H9 (cell line): ENCODE measurements at regions not wholly inside any gene's neighbourhood (a gene's known extent, or its start where the extent isn't known, plus 50 kb on each side); places are given as distances from the start of the nearest gene placed in this dataset.
"Not testable (repeated sequence)": the region's sequence is repeated elsewhere in the genome, so short reads cannot be mapped to it uniquely, and the experiment has no call there.

ENCODE experiments used
- DNase-seq: peaks from one replicate; pipeline ENCODE4 v3.0.0-alpha.2; 2017
- H2AFZ ChIP-seq: one replicate; pipeline ENCODE4 v1.6.1; 2013; ENCODE audit warnings: mild to moderate bottlenecking, low read length, control low read depth, moderate library complexity
- H2AK5ac ChIP-seq: 2 replicates; pipeline ENCODE4 v1.6.1; 2013; ENCODE audit warnings: low read length, control low read depth, mixed read lengths; ENCODE audit not compliant: insufficient read length
- H2BK120ac ChIP-seq: one replicate; pipeline ENCODE4 v1.6.1; 2013; ENCODE audit warnings: low read depth, mild to moderate bottlenecking, low read length, control low read depth, inconsistent platforms; ENCODE audit not compliant: poor library complexity, severe bottlenecking
- H2BK12ac ChIP-seq: 2 replicates; pipeline ENCODE4 v1.6.1; 2013; ENCODE audit warnings: low read length, control low read depth, mixed read lengths, low read depth; ENCODE audit not compliant: insufficient read length
- H2BK15ac ChIP-seq: 2 replicates; pipeline ENCODE4 v1.6.1; 2013; ENCODE audit warnings: low read depth, low read length, control low read depth
- H2BK20ac ChIP-seq: one replicate; pipeline ENCODE4 v1.6.1; 2013; ENCODE audit warnings: low read depth, mild to moderate bottlenecking, low read length, control low read depth, inconsistent platforms; ENCODE audit not compliant: poor library complexity, severe bottlenecking
- H2BK5ac ChIP-seq: 2 replicates; pipeline ENCODE4 v1.6.1; 2013; ENCODE audit warnings: low read length, control low read depth, mixed read lengths; ENCODE audit not compliant: insufficient read length
- H3K14ac ChIP-seq: 2 replicates; pipeline ENCODE4 v1.6.1; 2013; ENCODE audit warnings: low read length, control low read depth; ENCODE audit not compliant: insufficient read depth
- H3K18ac ChIP-seq: 2 replicates; pipeline ENCODE4 v1.6.1; 2013; ENCODE audit warnings: low read depth, mild to moderate bottlenecking, mixed read lengths, low read length, control low read depth; ENCODE audit not compliant: insufficient read length
- H3K23ac ChIP-seq: 2 replicates; pipeline ENCODE4 v1.6.1; 2013; ENCODE audit warnings: low read length, control low read depth, mixed read lengths, low read depth; ENCODE audit not compliant: insufficient read length
- H3K23me2 ChIP-seq: 2 replicates; pipeline ENCODE4 v1.6.1; 2013; ENCODE audit warnings: low read depth, mild to moderate bottlenecking, mixed read lengths, low read length, control low read depth; ENCODE audit not compliant: insufficient read length, poor library complexity, severe bottlenecking
- H3K27ac ChIP-seq: 2 replicates; pipeline ENCODE4 v1.5.1; 2013; ENCODE audit warnings: low read length, control low read depth, mixed read lengths, low read depth; ENCODE audit not compliant: insufficient read length
- H3K27me3 ChIP-seq: 2 replicates; pipeline ENCODE4 v1.6.1; 2013; ENCODE audit warnings: low read length, control low read depth, inconsistent platforms; ENCODE audit not compliant: insufficient read depth
- H3K4ac ChIP-seq: 2 replicates; pipeline ENCODE4 v1.6.1; 2013; ENCODE audit warnings: low read depth, mild to moderate bottlenecking, control low read depth, inconsistent platforms, low read length, moderate library complexity
- H3K4me1 ChIP-seq: 2 replicates; pipeline ENCODE4 v1.6.1; 2013; ENCODE audit warnings: low read length, control low read depth, inconsistent platforms; ENCODE audit not compliant: insufficient read depth
- H3K4me2 ChIP-seq: 2 replicates; pipeline ENCODE4 v1.6.1; 2013; ENCODE audit warnings: low read length, control low read depth, mixed read lengths; ENCODE audit not compliant: insufficient read length, insufficient read depth
- H3K56ac ChIP-seq: 2 replicates; pipeline ENCODE4 v1.6.1; 2013; ENCODE audit warnings: low read depth, mild to moderate bottlenecking, mixed read lengths, low read length, control low read depth; ENCODE audit not compliant: insufficient read length
- H3K79me1 ChIP-seq: 2 replicates; pipeline ENCODE4 v1.6.1; 2013; ENCODE audit warnings: low read depth, mild to moderate bottlenecking, moderate library complexity, low read length, control low read depth, inconsistent platforms; ENCODE audit not compliant: insufficient read depth, poor library complexity, severe bottlenecking
- H3K79me2 ChIP-seq: 2 replicates; pipeline ENCODE4 v1.6.1; 2013; ENCODE audit warnings: low read length, control low read depth, inconsistent platforms; ENCODE audit not compliant: insufficient read depth
- H3K9ac ChIP-seq: 2 replicates; pipeline ENCODE4 v1.6.1; 2013; ENCODE audit warnings: low read length, control low read depth, mixed read lengths; ENCODE audit not compliant: insufficient read length; ENCODE audit errors: extremely low read depth
- H3K9me3 ChIP-seq: one replicate; pipeline ENCODE4 v1.6.1; 2013; ENCODE audit warnings: low read depth, low read length, inconsistent platforms; ENCODE audit not compliant: control insufficient read depth
- H3T11ph ChIP-seq: one replicate; pipeline ENCODE4 v1.6.1; 2013; ENCODE audit warnings: mild to moderate bottlenecking, low read length, control low read depth, inconsistent platforms
- H4K20me1 ChIP-seq: one replicate; pipeline ENCODE4 v1.6.1; 2013; ENCODE audit not compliant: control insufficient read depth, insufficient read length, insufficient read depth
- H4K5ac ChIP-seq: 2 replicates; pipeline ENCODE4 v1.6.1; 2013; ENCODE audit warnings: low read depth, mild to moderate bottlenecking, mixed read lengths, low read length, control low read depth; ENCODE audit not compliant: insufficient read length
- H4K8ac ChIP-seq: replicated peaks from 2 replicates; pipeline ENCODE4 v1.6.1; 2013; ENCODE audit warnings: low read length, control low read depth, mixed read lengths, low read depth; ENCODE audit not compliant: insufficient read length
- H4K91ac ChIP-seq: 2 replicates; pipeline ENCODE4 v1.6.1; 2013; ENCODE audit warnings: low read depth, mild to moderate bottlenecking, moderate library complexity, mixed read lengths, low read length, control low read depth; ENCODE audit not compliant: insufficient read length
- H3K27ac Mint-ChIP-seq, 3 experiments: 2 replicates in 2 of 3; 3 replicates in 1 of 3; pipeline ENCODE4 v1.8.0; 2020 to 2021; ENCODE audit warnings: mixed read lengths in 3 of 3, mild to moderate bottlenecking in 1 of 3, moderate library complexity in 1 of 3
- H3K27me3 Mint-ChIP-seq: 2 replicates; pipeline ENCODE4 v1.8.0; 2021; ENCODE audit warnings: low read depth, mild to moderate bottlenecking, moderate library complexity, mixed read lengths
- H3K36me3 Mint-ChIP-seq, 3 experiments: 2 replicates in 2 of 3; 3 replicates in 1 of 3; pipeline ENCODE4 v1.8.0; 2020 to 2021; ENCODE audit warnings: low read depth in 3 of 3, mixed read lengths in 3 of 3; ENCODE audit not compliant: insufficient read depth in 1 of 3
- H3K4me1 Mint-ChIP-seq, 2 experiments: 2 replicates each; pipeline ENCODE4 v1.8.0; 2020; ENCODE audit warnings: mixed read lengths in 2 of 2
- H3K4me3 Mint-ChIP-seq, 2 experiments: 2 replicates in 1 of 2; 3 replicates in 1 of 2; pipeline ENCODE4 v1.8.0; 2020 to 2021; ENCODE audit warnings: mild to moderate bottlenecking in 2 of 2, mixed read lengths in 2 of 2, moderate library complexity in 1 of 2
- H3K9me3 Mint-ChIP-seq, 2 experiments: 2 replicates in 1 of 2; 3 replicates in 1 of 2; pipeline ENCODE4 v1.8.0; 2020; ENCODE audit warnings: mild to moderate bottlenecking in 2 of 2, mixed read lengths in 2 of 2, moderate library complexity in 1 of 2
- WGBS: extraction: QIAGEN DNeasy Blood & Tissue Kit; methylation state at CpG from one replicate; pipeline ENCODE4 v1.1.7; 2013; ENCODE audit warnings: missing lambda C conversion rate, low lambda C conversion rate, mixed read lengths; ENCODE audit not compliant: insufficient read length; ENCODE audit errors: extremely low coverage; 5-methylcytosine and 5-hydroxymethylcytosine counted together
- TF ChIP-seq, protein P1 (sequence below): fragments of 200-600 bp; sonication (generic); conservative IDR thresholded peaks from 3 replicates; pipeline ENCODE4 v1.8.0; 2021; ENCODE audit warnings: antibody characterized with exemption, mild to moderate bottlenecking

DNA sequence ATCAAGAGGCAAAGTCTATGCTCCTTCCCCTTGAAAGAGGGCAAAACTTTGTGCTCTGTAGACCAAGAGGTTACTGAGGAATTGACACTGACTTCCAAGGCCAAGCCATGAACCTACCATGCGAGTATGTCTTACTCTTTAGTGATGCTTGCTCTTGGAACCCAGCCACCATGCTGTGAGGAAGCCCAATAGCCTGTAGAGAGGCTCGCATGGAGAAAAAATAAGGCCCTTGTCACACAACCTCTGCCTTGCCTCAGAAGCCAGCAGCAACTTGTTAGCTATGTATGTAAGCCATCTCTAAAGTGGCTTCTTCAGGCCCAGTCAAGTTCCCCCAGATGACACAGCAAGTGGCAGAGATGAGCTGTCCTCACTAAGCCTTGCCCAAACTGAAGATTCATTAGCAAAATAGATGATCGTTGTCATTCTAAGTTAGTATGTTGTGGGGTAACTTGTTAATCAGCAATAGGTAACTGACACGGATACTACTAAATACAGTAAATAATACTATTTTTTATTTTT is 66.1 kb upstream of the RGPD5 start:
- Histone ChIP-seq H3K23me2 (no peaks in the 10 kb centered on the region), H3K79me2 (no peaks in the 10 kb centered on the region)

DNA sequence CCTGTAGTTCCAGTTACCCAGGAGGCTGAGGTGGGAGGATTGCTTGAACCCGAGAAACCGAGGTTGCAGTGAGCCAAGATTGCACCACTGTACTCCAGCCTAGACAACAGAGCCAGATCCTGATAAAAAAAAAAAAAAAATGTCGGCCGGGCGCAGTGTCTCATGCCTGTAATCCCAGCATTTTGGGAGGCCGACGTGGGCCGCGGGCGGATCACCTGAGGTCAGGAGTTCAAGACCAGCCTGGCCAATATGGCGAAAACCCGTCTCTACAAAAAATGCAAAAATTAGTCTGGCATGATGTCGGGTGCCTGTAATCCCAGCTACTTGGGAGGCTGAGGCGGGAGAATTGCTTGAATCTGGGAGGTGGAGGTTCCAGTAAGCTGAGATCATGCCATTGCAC is 60.4 kb upstream of the RGPD5 start:
- H3K27me3 ChIP-seq, H3K4me1 Mint-ChIP-seq, H3K79me1 ChIP-seq, H4K5ac ChIP-seq, H3K4me3 Mint-ChIP-seq, H3K56ac ChIP-seq, H3K27me3 Mint-ChIP-seq, H3K18ac ChIP-seq, H3K79me2 ChIP-seq, H3K23me2 ChIP-seq, H3K4me1 ChIP-seq, H4K20me1 ChIP-seq, H2BK12ac ChIP-seq, H3K36me3 Mint-ChIP-seq, H2BK5ac ChIP-seq, H2BK20ac ChIP-seq, H3K27ac Mint-ChIP-seq, H3T11ph ChIP-seq, H2BK120ac ChIP-seq, H3K14ac ChIP-seq, H3K9me3 Mint-ChIP-seq, H2AFZ ChIP-seq, H4K91ac ChIP-seq, H3K9ac ChIP-seq, H2AK5ac ChIP-seq, H3K27ac ChIP-seq, H2BK15ac ChIP-seq, H4K8ac ChIP-seq, H3K4me2 ChIP-seq, H3K9me3 ChIP-seq, H3K4ac ChIP-seq, DNase-seq, H3K23ac ChIP-seq: not testable (repeated sequence)
- WGBS, result no CpG with 5 or more reads among the region's 14 CpGs

More for the DNA sequence above, 66.1 kb upstream of the RGPD5 start:
- no peaks in the 10 kb centered on the region for H3K79me1 ChIP-seq
- no peak overlapping the region for H2AFZ ChIP-seq
- no peak overlapping the region for H2AK5ac ChIP-seq
- Mint-ChIP-seq H3K4me1 (peaks cover 6 to 7% of the 10 kb centered on the region in 2 experiments; a peak in 3 of 4 replicates), H3K27me3 (peaks cover 3% of the 10 kb centered on the region), H3K27ac (no peak overlapping the region; a peak in 1 of 7 replicates), H3K36me3 (no peaks in the 10 kb centered on the region; a peak in 1 of 7 replicates), H3K9me3 (peaks cover 2 to 4% of the 10 kb centered on the region in 2 experiments; a peak in 2 of 5 replicates), H3K4me3 (no peak overlapping the region)
- no peak overlapping the region for H2BK120ac ChIP-seq
- H2BK15ac ChIP-seq, result no peak overlapping the region
- H3K14ac ChIP-seq, result no peak overlapping the region
- no peak for DNase-seq
- no peak overlapping the region for H2BK12ac ChIP-seq
- TF ChIP-seq, protein P1, sequence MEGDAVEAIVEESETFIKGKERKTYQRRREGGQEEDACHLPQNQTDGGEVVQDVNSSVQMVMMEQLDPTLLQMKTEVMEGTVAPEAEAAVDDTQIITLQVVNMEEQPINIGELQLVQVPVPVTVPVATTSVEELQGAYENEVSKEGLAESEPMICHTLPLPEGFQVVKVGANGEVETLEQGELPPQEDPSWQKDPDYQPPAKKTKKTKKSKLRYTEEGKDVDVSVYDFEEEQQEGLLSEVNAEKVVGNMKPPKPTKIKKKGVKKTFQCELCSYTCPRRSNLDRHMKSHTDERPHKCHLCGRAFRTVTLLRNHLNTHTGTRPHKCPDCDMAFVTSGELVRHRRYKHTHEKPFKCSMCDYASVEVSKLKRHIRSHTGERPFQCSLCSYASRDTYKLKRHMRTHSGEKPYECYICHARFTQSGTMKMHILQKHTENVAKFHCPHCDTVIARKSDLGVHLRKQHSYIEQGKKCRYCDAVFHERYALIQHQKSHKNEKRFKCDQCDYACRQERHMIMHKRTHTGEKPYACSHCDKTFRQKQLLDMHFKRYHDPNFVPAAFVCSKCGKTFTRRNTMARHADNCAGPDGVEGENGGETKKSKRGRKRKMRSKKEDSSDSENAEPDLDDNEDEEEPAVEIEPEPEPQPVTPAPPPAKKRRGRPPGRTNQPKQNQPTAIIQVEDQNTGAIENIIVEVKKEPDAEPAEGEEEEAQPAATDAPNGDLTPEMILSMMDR, result no peak
- no peak overlapping the region for H3K9ac ChIP-seq
- H3K23ac ChIP-seq, result no peak overlapping the region
- H4K5ac ChIP-seq, result no peak overlapping the region
- WGBS, result no CpG with 5 or more reads among the region's 4 CpGs
- H3T11ph ChIP-seq, result no peak overlapping the region
- no peak overlapping the region for H2BK5ac ChIP-seq
- H3K27me3 ChIP-seq, result no peaks in the 10 kb centered on the region
- H3K18ac ChIP-seq, result no peak overlapping the region
- no peak overlapping the region for H3K4me2 ChIP-seq
- H4K91ac ChIP-seq, result no peak overlapping the region
- H3K9me3 ChIP-seq, result no peaks in the 10 kb centered on the region
- no peaks in the 10 kb centered on the region for H3K4me1 ChIP-seq
- no peak overlapping the region for H3K27ac ChIP-seq
- no peak overlapping the region for H3K4ac ChIP-seq
- no peaks in the 10 kb centered on the region for H4K20me1 ChIP-seq
- H2BK20ac ChIP-seq, result no peak overlapping the region
- no peak overlapping the region for H3K56ac ChIP-seq
- no peak overlapping the region for H4K8ac ChIP-seq
